CD14-positive monocyte (primary cell): ENCODE measurements at regions not wholly inside any gene's neighbourhood (a gene's known extent, or its start where the extent isn't known, plus 50 kb on each side); places are given as distances from the start of the nearest gene placed in this dataset.

ENCODE experiments used
- DNase-seq, 3 donors: peaks; one replicate each; pipeline ENCODE4 v3.0.0-alpha.2; 2011 to 2022
- H2AFZ ChIP-seq: 2 replicates; pipeline ENCODE4 v1.6.0; 2012; ENCODE audit warnings: mild to moderate bottlenecking, low read depth, low read length, inconsistent platforms; ENCODE audit not compliant: insufficient read depth, poor library complexity, severe bottlenecking
- H3K27ac ChIP-seq, 2 donors: 1 replicate in 1 of 2; 2 replicates in 1 of 2; pipeline ENCODE4 v1.5.1; 2012 to 2013; ENCODE audit warnings: low read length in 2 of 2, control low read depth in 1 of 2, inconsistent platforms in 1 of 2, low read depth in 1 of 2, mild to moderate bottlenecking in 1 of 2
- H3K27me3 ChIP-seq, 2 donors: one replicate each; pipeline versions ENCODE4 v1.6.0 to v1.6.1; 2011 to 2013; ENCODE audit warnings: low read length in 2 of 2; ENCODE audit not compliant: control insufficient read depth in 2 of 2, insufficient read depth in 2 of 2
- H3K36me3 ChIP-seq, 2 donors: replicated peaks in 1 of 2; 1 replicate in 1 of 2; 2 replicates in 1 of 2; pipeline versions ENCODE4 v1.5.1 to v1.6.1; 2012 to 2013; ENCODE audit warnings: low read length in 2 of 2, control low read depth in 1 of 2, inconsistent platforms in 1 of 2, mild to moderate bottlenecking in 1 of 2; ENCODE audit not compliant: insufficient read depth in 2 of 2, control insufficient read depth in 1 of 2
- H3K4me1 ChIP-seq, 2 donors: 1 replicate in 1 of 2; 2 replicates in 1 of 2; pipeline versions ENCODE4 v1.5.1 to v1.6.1; 2012 to 2013; ENCODE audit warnings: low read length in 2 of 2, control low read depth in 1 of 2, inconsistent platforms in 1 of 2, mild to moderate bottlenecking in 1 of 2, moderate library complexity in 1 of 2; ENCODE audit not compliant: insufficient read depth in 2 of 2, control insufficient read depth in 1 of 2
- H3K4me2 ChIP-seq: replicated peaks from 2 replicates; pipeline ENCODE3; 2012; ENCODE audit warnings: low read length, moderate library complexity, mild to moderate bottlenecking; ENCODE audit not compliant: poor library complexity, severe bottlenecking; ENCODE audit errors: extremely low read depth
- H3K4me3 ChIP-seq, 3 experiments: fragments of 200-600 bp in 1 of 3; sonication (generic) in 1 of 3; replicated peaks in 1 of 3; 1 replicate in 2 of 3; 2 replicates in 1 of 3; pipeline ENCODE4 v1.5.1; 2011 to 2013; ENCODE audit warnings: low read length in 3 of 3, mild to moderate bottlenecking in 3 of 3, control low read depth in 2 of 3, low read depth in 2 of 3, inconsistent platforms in 1 of 3, moderate library complexity in 1 of 3
- H3K79me2 ChIP-seq: 2 replicates; pipeline ENCODE4 v1.6.0; 2012; ENCODE audit warnings: mild to moderate bottlenecking, control low read depth, inconsistent platforms, low read length, moderate library complexity; ENCODE audit not compliant: insufficient read depth
- H3K9ac ChIP-seq: 2 replicates; pipeline ENCODE4 v1.6.0; 2017; ENCODE audit warnings: low read length, mild to moderate bottlenecking; ENCODE audit not compliant: insufficient read depth, poor library complexity, severe bottlenecking
- H3K9me3 ChIP-seq, 2 donors: replicated peaks in 1 of 2; 1 replicate in 1 of 2; 2 replicates in 1 of 2; pipeline versions ENCODE4 v1.5.1 to v1.6.1; 2012 to 2013; ENCODE audit warnings: low read length in 2 of 2, control low read depth in 1 of 2; ENCODE audit not compliant: control insufficient read depth in 1 of 2, insufficient read depth in 1 of 2
- H4K20me1 ChIP-seq: 2 replicates; pipeline ENCODE4 v1.6.0; 2012; ENCODE audit warnings: mild to moderate bottlenecking, low read length, control low read depth, moderate library complexity; ENCODE audit not compliant: insufficient read depth
- H3K27ac Mint-ChIP-seq, 7 donors: one replicate each; pipeline ENCODE4 v1.8.0; 2020; ENCODE audit warnings: mild to moderate bottlenecking in 7 of 7, mixed read lengths in 7 of 7, moderate library complexity in 6 of 7, inconsistent platforms in 2 of 7
- H3K27me3 Mint-ChIP-seq, 3 donors: one replicate each; pipeline ENCODE4 v1.8.0; 2021 to 2022; ENCODE audit warnings: low read depth in 3 of 3, mild to moderate bottlenecking in 3 of 3, mixed read lengths in 3 of 3, moderate library complexity in 3 of 3, inconsistent platforms in 1 of 3
- H3K36me3 Mint-ChIP-seq, 2 donors: one replicate each; pipeline ENCODE4 v1.8.0; 2020; ENCODE audit warnings: mixed read lengths in 2 of 2, inconsistent platforms in 1 of 2, mild to moderate bottlenecking in 1 of 2
- H3K4me1 Mint-ChIP-seq: one replicate; pipeline ENCODE4 v1.8.0; 2020; ENCODE audit warnings: mild to moderate bottlenecking, mixed read lengths
- H3K4me3 Mint-ChIP-seq, 2 donors: one replicate each; pipeline ENCODE4 v1.8.0; 2020; ENCODE audit warnings: mild to moderate bottlenecking in 2 of 2, mixed read lengths in 2 of 2, moderate library complexity in 1 of 2
- H3K9me3 Mint-ChIP-seq, 7 donors: one replicate each; pipeline ENCODE4 v1.8.0; 2020 to 2022; ENCODE audit warnings: mixed read lengths in 7 of 7, mild to moderate bottlenecking in 6 of 7, moderate library complexity in 6 of 7, inconsistent platforms in 2 of 7
- WGBS: methylation state at CpG from one replicate; pipeline ENCODE4 v1.1.5; 2013; ENCODE audit warnings: missing lambda C conversion rate; ENCODE audit not compliant: insufficient coverage; 5-methylcytosine and 5-hydroxymethylcytosine counted together
- intact Hi-C, 2 donors: fragments of 100-400 bp; cut with micrococcal nuclease; formaldehyde crosslinking; loops; one replicate each; pipeline versions ENCODE4 v1.15.0 to v1.15.1; 2023
- TF ChIP-seq, protein P1 (sequence below): fragments of 200-600 bp; IDR thresholded peaks from one replicate; pipeline ENCODE4 v1.8.0; 2022; ENCODE audit warnings: antibody characterized with exemption, mild to moderate bottlenecking

- Mint-ChIP-seq H3K4me3 (no peak overlapping the region), H3K4me1 (no peaks in the 10 kb centered on the region), H3K9me3 (peaks cover 4 to 20% (median 7%) of the 10 kb centered on the region in 7 donors), H3K27me3 (no peaks in the 10 kb centered on the region), H3K27ac (no peak overlapping the region), H3K36me3 (no peaks in the 10 kb centered on the region)
- H3K27me3 ChIP-seq, result no peaks in the 10 kb centered on the region
- H3K9me3 ChIP-seq, result peaks cover 0 to 4% of the 10 kb centered on the region in 2 donors
- no peak overlapping the region for H3K9ac ChIP-seq
- TF ChIP-seq, protein P1, sequence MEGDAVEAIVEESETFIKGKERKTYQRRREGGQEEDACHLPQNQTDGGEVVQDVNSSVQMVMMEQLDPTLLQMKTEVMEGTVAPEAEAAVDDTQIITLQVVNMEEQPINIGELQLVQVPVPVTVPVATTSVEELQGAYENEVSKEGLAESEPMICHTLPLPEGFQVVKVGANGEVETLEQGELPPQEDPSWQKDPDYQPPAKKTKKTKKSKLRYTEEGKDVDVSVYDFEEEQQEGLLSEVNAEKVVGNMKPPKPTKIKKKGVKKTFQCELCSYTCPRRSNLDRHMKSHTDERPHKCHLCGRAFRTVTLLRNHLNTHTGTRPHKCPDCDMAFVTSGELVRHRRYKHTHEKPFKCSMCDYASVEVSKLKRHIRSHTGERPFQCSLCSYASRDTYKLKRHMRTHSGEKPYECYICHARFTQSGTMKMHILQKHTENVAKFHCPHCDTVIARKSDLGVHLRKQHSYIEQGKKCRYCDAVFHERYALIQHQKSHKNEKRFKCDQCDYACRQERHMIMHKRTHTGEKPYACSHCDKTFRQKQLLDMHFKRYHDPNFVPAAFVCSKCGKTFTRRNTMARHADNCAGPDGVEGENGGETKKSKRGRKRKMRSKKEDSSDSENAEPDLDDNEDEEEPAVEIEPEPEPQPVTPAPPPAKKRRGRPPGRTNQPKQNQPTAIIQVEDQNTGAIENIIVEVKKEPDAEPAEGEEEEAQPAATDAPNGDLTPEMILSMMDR, result no peak
- H2AFZ ChIP-seq, result no peak overlapping the region
- DNase-seq, result no peak
- no peaks in the 10 kb centered on the region for H3K4me1 ChIP-seq
- H3K36me3 ChIP-seq, result no peaks in the 10 kb centered on the region
- H3K27ac ChIP-seq, result no peak overlapping the region
- no peak overlapping the region for H3K4me3 ChIP-seq
- H3K79me2 ChIP-seq, result no peaks in the 10 kb centered on the region
- WGBS, result 100% methylated on average over 1 of the region's 3 CpGs
- no peak overlapping the region for H3K4me2 ChIP-seq
- intact Hi-C loops, result no loop called here
- H4K20me1 ChIP-seq, result no peaks in the 10 kb centered on the region
These were observed 560.3 kb upstream of the ZNF608 start for GRCh38 chr5:125306741-125307140.

DNA sequence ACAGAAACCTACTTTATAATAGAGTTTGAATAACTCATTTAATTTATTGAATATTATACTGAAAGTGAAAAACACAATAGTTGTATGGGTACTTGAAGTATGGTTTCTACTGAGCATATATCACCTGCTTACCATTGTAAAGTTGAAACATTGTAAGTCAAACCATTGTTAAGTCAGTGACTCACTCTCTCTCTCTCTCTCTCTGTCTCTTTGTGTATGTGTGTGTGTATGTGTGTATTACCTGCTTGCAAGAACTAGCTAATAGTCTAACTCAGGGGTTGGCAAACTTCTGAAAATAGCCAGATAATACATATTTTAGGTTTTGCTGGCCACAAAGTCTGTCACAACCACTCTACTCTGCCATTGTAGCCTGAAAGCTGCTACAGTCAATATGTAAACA lies 564.3 kb upstream of the ZNF608 start:
- H3K27me3 ChIP-seq, result no peaks in the 10 kb centered on the region
- H2AFZ ChIP-seq, result no peak overlapping the region
- H3K4me1 ChIP-seq, result no peaks in the 10 kb centered on the region
- Mint-ChIP-seq H3K36me3 (no peaks in the 10 kb centered on the region), H3K9me3 (peaks cover 10 to 21% (median 14%) of the 10 kb centered on the region in 7 donors), H3K4me3 (no peak overlapping the region), H3K27me3 (peaks cover 0 to 3% (median 0%) of the 10 kb centered on the region in 3 donors), H3K27ac (no peak overlapping the region), H3K4me1 (no peaks in the 10 kb centered on the region)
- no peaks in the 10 kb centered on the region for H3K79me2 ChIP-seq
- H3K4me2 ChIP-seq, result no peak overlapping the region
- DNase-seq, result no peak
- H3K36me3 ChIP-seq, result no peaks in the 10 kb centered on the region
- H3K4me3 ChIP-seq, result no peak overlapping the region
- intact Hi-C loops, result no loop called here
- peaks cover 0 to 12% of the 10 kb centered on the region in 2 donors for H3K9me3 ChIP-seq
- TF ChIP-seq, protein P1, result no peak
- H4K20me1 ChIP-seq, result no peaks in the 10 kb centered on the region
- H3K9ac ChIP-seq, result no peak overlapping the region
- H3K27ac ChIP-seq, result no peak overlapping the region
